T-helper 17 cell (primary cell): ENCODE measurements at regions not wholly inside any gene's neighbourhood (a gene's known extent, or its start where the extent isn't known, plus 50 kb on each side); places are given as distances from the start of the nearest gene placed in this dataset.

Source experiments
- ATAC-seq: fragments of 150-1000 bp; cut with Tn5 transposase; 2 replicates; pipeline ENCODE4 v1.10.0; 2021; ENCODE audit warnings: mild to moderate bottlenecking, moderate library complexity
- DNase-seq, 3 donors: peaks; one replicate each; pipeline versions ENCODE4 v3.0.0 to v3.0.0-alpha.2; 2020 to 2021
- H3K9me3 ChIP-seq: one replicate; pipeline ENCODE4 v1.7.0; 2013; ENCODE audit warnings: low read length, mild to moderate bottlenecking; ENCODE audit not compliant: control insufficient read depth, poor library complexity, severe bottlenecking
- H3K27ac Mint-ChIP-seq: one replicate; pipeline ENCODE4 v1.8.0; 2022; ENCODE audit warnings: mild to moderate bottlenecking, moderate library complexity, mixed read lengths
- H3K27me3 Mint-ChIP-seq: one replicate; pipeline ENCODE4 v1.8.0; 2022; ENCODE audit warnings: mixed read lengths
- H3K36me3 Mint-ChIP-seq: one replicate; pipeline ENCODE4 v1.8.0; 2022; ENCODE audit warnings: low read depth, mixed read lengths
- H3K4me1 Mint-ChIP-seq: one replicate; pipeline ENCODE4 v1.8.0; 2022; ENCODE audit warnings: mild to moderate bottlenecking, mixed read lengths
- H3K4me3 Mint-ChIP-seq: one replicate; pipeline ENCODE4 v1.8.0; 2022; ENCODE audit warnings: mild to moderate bottlenecking, moderate library complexity, mixed read lengths

- H3K27me3 Mint-ChIP-seq: no peaks in the 10 kb centered on the region
- peak; percentile 64 for ATAC-seq
- no peak for DNase-seq
- no peak overlapping the region for H3K4me3 Mint-ChIP-seq
- peaks cover 19% of the 10 kb centered on the region for H3K4me1 Mint-ChIP-seq
- H3K9me3 ChIP-seq: no peaks in the 10 kb centered on the region
- H3K27ac Mint-ChIP-seq: peak overlapping the region; percentile 47
- H3K36me3 Mint-ChIP-seq: no peaks in the 10 kb centered on the region
These were observed 65.4 kb upstream of the WDFY2 start for GRCh38 chr13:51518827-51519226.

- Mint-ChIP-seq H3K27me3 (no peaks in the 10 kb centered on the region), H3K4me1 (peaks cover 19% of the 10 kb centered on the region), H3K36me3 (no peaks in the 10 kb centered on the region), H3K27ac (no peak overlapping the region), H3K4me3 (no peak overlapping the region)
- ATAC-seq (no peak), DNase-seq (no peak)
- H3K9me3 ChIP-seq: no peaks in the 10 kb centered on the region
These were observed 64.5 kb upstream of the WDFY2 start for GRCh38 chr13:51519771-51520216.

GRCh38 chr13:51520524-51520923 lies 63.7 kb upstream of the WDFY2 start:
- H3K4me1 Mint-ChIP-seq: peaks cover 19% of the 10 kb centered on the region
- H3K4me3 Mint-ChIP-seq: no peak overlapping the region
- no peaks in the 10 kb centered on the region for H3K27me3 Mint-ChIP-seq
- H3K27ac Mint-ChIP-seq: no peak overlapping the region
- ATAC-seq: no peak
- no peaks in the 10 kb centered on the region for H3K9me3 ChIP-seq
- no peak for DNase-seq
- no peaks in the 10 kb centered on the region for H3K36me3 Mint-ChIP-seq

GRCh38 chr13:51523082-51523518 lies 61.2 kb upstream of the WDFY2 start:
- Mint-ChIP-seq H3K27me3 (no peaks in the 10 kb centered on the region), H3K27ac (no peak overlapping the region), H3K4me1 (peaks cover 19% of the 10 kb centered on the region), H3K36me3 (no peaks in the 10 kb centered on the region), H3K4me3 (no peak overlapping the region)
- no peaks in the 10 kb centered on the region for H3K9me3 ChIP-seq
- ATAC-seq: peak; percentile 80
- no peak for DNase-seq

- no peaks in the 10 kb centered on the region for H3K27me3 Mint-ChIP-seq
- H3K9me3 ChIP-seq: no peaks in the 10 kb centered on the region
- ATAC-seq (no peak), DNase-seq (no peak)
- peaks cover 17% of the 10 kb centered on the region for H3K4me1 Mint-ChIP-seq
- no peaks in the 10 kb centered on the region for H3K36me3 Mint-ChIP-seq
- H3K27ac Mint-ChIP-seq: no peak overlapping the region
- no peak overlapping the region for H3K4me3 Mint-ChIP-seq
These were observed 60.0 kb upstream of the WDFY2 start for GRCh38 chr13:51524312-51524711.

GRCh38 chr13:51524829-51525566 lies 59.3 kb upstream of the WDFY2 start:
- DNase-seq (no peak), ATAC-seq (no peak)
- H3K9me3 ChIP-seq: no peaks in the 10 kb centered on the region
- Mint-ChIP-seq H3K27ac (no peak overlapping the region), H3K36me3 (no peaks in the 10 kb centered on the region), H3K27me3 (no peaks in the 10 kb centered on the region), H3K4me1 (peaks cover 18% of the 10 kb centered on the region), H3K4me3 (no peak overlapping the region)

GRCh38 chr13:51525567-51526167 lies 58.6 kb upstream of the WDFY2 start:
- peaks cover 12% of the 10 kb centered on the region for H3K4me1 Mint-ChIP-seq
- ATAC-seq (no peak), DNase-seq (no peak)
- no peak overlapping the region for H3K27ac Mint-ChIP-seq
- H3K36me3 Mint-ChIP-seq: no peaks in the 10 kb centered on the region
- H3K27me3 Mint-ChIP-seq: no peaks in the 10 kb centered on the region
- no peak overlapping the region for H3K4me3 Mint-ChIP-seq
- H3K9me3 ChIP-seq: no peaks in the 10 kb centered on the region

- no peaks in the 10 kb centered on the region for H3K36me3 Mint-ChIP-seq
- H3K4me1 Mint-ChIP-seq: peaks cover 10% of the 10 kb centered on the region
These were observed 58.1 kb upstream of the WDFY2 start for GRCh38 chr13:51526202-51526601.

GRCh38 chr13:51532736-51533197 lies 51.5 kb upstream of the WDFY2 start:
- H3K27me3 Mint-ChIP-seq: no peaks in the 10 kb centered on the region
- no peak for DNase-seq
- H3K36me3 Mint-ChIP-seq: no peaks in the 10 kb centered on the region
- H3K4me1 Mint-ChIP-seq: peaks cover 22% of the 10 kb centered on the region
- no peak for ATAC-seq
- peak overlapping the region; percentile 81 for H3K27ac Mint-ChIP-seq
- peak overlapping the region; percentile 57 for H3K4me3 Mint-ChIP-seq
- H3K9me3 ChIP-seq: no peaks in the 10 kb centered on the region

More at GRCh38 chr13:51526202-51526601, 58.1 kb upstream of the WDFY2 start:
- no peaks in the 10 kb centered on the region for H3K27me3 Mint-ChIP-seq
- no peaks in the 10 kb centered on the region for H3K9me3 ChIP-seq
- ATAC-seq (no peak), DNase-seq (no peak)
- no peak overlapping the region for H3K27ac Mint-ChIP-seq
- H3K4me3 Mint-ChIP-seq: no peak overlapping the region

- H3K4me1 Mint-ChIP-seq: peaks cover 28% of the 10 kb centered on the region
- H3K27me3 Mint-ChIP-seq: no peaks in the 10 kb centered on the region
- H3K36me3 Mint-ChIP-seq: no peaks in the 10 kb centered on the region
- DNase-seq: no peak
- peak overlapping the region; percentile 66 for H3K4me3 Mint-ChIP-seq
- ATAC-seq: peak; percentile 80
- H3K9me3 ChIP-seq: no peaks in the 10 kb centered on the region
- H3K27ac Mint-ChIP-seq: peak overlapping the region; percentile 81
These were observed 50.0 kb upstream of the WDFY2 start for GRCh38 chr13:51534041-51534817.
